SW 1271 (cell line): ENCODE measurements at regions not wholly inside any gene's neighbourhood (a gene's known extent, or its start where the extent isn't known, plus 50 kb on each side); places are given as distances from the start of the nearest gene placed in this dataset.

Experiments
- DNase-seq, 2 experiments: peaks; one replicate each; lab custom pipeline; 2025; lab: John Stamatoyannopoulos, UW

DNA sequence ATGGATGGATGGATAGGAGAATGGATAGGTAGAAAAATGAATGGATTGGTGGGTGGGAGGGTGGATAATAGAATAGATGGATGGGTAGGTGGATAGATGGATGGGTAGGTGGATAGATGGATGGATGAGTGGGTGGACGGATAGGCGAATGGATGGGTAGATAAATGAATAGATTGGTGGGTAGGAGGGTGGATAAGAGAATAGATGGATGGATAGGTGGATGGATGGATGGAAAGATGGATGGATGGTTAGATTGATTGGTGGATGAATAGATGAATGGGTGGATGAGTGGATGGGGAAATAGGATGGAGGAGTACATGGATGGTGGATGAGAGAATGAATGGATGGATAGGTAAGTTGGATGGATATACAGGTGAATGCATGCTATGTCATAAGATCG lies 110.5 kb downstream of the CEBPB start:
- DNase-seq = no peak

DNA sequence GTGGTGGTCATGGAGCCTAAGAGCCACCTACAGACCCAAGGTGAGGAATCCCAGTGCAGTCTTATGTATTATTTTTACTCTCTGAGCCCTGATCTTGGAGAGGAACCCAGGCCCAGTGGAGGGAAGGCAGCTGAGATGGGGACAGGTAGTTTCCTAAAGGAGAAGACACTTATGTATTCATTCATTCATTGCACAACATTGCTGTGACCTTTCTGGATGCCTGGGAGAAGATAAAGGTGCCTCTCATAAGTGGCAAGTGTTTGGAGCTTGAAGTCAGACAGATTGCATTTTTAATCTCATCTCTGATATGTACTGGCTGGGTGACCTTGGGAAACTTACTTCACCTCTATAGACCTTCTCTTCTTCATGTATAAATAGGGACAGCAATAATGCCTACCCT lies 111.1 kb downstream of the CEBPB start:
- no peak for DNase-seq

DNA sequence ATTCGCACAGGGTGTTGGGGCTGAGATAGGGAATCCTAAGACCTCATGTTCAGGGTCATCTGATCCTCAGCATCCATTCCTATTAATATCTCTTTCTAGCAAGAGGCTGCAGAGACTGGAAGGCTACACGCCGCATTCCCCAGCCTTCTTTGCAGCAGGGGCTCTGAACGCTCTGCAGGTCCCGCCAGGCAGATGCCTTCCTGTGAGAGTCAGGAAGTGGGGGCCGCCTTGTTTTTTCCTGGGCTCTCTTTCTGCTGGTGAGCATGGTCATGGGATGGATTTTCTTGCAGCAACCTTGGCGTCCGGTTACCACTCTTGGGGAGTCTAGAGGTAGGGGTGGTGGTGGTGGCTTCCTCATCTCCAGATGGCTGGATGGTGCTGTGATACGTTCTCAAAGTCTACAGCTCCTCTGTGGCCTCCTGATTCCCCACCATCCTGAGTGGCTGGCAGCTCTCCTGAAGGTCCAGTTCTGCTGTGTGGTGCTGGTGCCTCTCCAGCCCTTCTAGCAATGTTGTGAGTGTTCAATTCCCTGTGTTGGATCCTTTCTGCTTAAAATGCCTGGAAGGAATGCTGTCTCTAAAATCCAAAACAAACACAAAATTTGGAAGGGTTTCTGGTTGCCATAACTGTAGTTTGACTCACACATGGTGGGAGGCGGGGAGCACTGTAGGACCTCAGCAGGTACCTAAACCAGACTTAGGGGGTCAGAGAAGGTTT lies 111.9 kb downstream of the CEBPB start:
- no peak for DNase-seq

DNA sequence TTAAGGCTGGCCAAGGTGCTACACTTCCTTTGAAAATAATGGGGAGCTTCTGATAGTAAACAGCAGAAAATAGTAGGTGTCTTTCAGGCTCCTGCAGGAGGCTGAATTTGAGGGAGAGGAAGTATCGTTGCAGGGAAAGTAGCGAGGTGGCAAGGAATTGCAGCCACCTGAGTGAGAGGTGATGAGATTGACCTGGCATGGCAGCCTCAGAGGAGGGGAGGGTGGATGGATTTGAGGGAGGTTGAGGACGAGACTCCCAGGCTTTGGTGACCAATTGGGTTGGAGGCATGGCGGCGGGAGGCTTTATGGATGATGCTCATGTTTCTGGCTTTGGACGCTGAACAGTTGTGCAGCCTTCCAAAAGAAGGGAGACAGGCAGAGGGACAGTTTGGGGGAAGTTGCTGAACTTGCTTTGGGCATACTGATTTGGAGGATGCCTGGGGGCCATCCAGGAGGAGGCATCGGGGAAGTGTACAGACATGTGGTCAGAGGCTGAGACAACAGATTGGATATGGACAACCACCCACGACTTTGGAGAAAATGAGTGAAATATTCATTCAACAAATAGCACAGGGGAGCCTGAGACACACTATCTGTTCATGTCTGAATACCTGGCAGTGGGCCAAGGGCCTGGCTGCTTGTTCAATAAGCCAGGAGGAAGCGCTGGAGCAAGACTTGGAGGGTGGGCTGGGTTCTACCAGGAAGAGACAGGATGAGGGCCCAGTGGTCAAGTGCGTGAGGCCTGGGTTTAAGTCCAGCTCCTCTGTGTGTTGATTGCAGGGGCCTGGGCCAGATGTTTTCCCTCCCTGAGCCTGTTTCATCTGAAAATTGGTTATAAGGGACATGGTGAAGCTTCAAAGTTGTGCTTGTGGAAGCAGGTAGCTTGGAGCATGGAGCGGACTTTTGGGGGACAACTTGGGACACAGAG lies 113.2 kb downstream of the CEBPB start:
- no peak for DNase-seq

DNA sequence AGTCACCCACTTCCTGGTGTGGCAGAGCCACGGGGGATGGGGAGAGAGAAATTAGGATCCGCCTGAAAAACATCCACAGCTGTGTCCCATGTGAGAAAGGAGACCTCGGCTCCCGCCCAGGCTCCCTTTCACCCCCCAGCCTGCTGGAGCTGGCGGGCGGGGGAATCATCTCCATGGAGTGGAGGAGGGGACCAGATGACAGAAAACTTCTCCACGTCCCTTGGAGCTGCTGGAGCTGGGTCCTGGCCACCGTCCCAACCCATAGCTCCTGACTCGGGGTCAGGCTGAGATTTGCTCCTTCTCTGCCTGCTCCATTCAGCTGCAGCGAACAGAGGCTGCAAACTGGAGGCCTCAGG lies 113.8 kb downstream of the CEBPB start:
- no peak for DNase-seq

DNA sequence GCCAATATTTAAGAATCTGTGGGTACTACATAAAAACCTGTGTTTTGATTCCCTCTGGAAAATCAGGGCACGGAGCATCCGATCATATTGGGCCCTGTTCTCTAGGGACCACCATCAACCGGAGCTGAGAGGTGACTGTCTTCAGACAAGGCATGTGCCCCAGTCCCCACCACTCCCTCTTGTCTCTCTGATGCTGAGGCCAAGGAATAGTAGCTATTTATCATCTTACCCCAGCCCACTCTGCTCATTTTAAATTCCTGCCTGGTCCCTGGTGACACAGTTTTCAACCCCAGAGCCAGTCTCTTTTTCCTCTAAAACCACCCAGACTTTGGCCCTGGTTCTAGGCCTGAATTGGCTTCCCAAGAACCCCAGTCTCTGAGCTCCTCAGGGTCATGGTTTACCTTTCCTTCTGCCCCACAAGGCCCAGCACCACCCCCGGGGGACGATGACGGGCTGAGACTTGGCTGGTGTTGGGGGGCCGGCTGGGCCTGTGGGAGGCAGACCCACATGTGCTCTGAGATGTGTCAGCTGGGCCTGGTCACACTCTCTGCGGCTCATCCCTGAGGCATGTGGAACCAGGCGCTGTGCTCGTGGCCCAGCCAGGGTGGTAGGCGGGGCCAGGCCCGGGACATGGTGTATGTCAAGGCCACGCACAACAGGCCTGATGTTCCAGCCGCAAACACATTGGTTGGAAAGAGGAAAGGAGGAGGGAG lies 114.4 kb downstream of the CEBPB start:
- no peak for DNase-seq

DNA sequence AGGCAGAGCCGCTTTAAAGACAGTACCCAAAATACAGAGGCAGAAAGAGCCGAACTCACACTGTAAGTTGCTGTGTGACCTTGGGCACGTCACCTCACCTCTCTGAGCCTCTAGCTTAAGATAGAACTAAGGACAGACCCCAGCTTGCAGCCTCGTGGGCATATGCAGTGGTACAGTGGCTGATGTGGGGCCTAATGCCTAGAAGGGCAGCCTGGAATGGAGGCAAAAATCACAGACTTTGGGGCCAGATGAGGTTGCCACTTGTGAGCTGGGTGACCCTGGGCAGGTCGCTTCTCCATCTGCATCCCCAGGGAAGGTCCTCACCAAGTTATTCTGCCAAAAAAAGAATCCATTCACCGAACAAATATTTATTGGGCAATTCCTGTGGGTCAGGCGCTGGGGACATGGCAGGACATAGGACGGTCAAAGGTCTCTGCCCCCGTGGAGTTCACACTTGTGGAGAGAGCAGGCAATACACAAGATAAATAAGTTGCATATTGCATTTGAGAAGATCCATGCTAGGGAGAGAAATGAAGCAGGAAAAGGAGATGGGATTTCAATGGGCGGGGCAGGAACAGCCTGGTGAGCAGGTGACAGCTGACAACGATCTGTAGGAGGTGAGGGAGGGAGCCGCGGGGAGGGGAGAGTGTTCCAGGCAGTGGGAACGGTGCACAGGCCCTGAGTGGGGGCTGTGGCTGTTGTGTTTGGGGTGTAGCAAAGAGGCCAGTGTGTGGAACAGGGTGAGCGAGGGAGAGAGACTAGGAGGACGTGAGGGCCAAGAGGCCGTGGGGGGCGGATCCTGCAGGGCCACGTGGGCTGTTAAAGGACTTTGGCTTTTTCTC lies 115.2 kb downstream of the CEBPB start:
- no peak for DNase-seq

DNA sequence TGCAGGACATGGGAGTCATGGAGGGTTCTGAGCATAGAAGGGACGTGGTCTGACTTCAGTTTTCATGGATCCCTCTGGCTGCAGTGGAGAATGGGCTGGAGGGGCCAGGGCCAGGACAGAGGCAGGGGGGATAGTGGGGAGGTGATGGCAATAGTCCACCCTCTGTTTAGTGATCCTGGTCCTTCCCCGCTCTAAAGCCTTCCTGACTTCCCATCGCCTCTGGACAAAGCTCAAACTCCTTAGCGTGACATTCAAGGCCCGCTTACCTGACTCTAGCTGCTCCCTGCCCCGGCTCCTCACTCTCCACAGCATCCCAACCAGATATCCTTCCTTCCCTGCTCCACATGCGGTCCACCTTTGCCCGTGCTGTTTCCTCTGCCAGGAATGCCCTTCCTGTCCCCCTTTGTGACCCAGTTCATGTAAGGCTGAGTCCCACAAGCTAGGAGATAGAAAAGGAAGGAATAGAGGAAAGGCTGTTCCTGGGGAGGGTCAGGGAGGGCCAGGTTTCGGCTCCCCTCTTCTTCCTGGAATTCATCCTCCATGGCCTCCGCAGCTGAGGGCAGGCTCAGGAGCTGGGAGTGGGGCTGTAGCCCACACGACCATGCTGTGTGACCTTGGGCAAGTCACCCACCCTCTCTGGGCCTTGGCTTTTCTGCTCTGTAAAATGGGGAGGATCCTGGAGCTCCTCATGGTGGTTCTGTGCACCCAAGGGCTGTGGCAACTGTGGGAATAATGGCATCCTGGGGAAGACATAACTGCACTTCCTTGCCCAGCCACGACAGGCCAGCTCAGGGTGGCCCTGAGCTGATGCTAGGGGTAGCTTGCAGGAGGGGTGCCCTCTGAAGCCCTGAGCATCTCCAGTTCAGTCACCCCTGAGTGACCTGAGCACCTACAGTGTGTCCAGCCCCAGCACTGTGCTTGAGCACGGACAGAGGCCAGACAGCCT lies 116.1 kb downstream of the CEBPB start:
- no peak for DNase-seq

DNA sequence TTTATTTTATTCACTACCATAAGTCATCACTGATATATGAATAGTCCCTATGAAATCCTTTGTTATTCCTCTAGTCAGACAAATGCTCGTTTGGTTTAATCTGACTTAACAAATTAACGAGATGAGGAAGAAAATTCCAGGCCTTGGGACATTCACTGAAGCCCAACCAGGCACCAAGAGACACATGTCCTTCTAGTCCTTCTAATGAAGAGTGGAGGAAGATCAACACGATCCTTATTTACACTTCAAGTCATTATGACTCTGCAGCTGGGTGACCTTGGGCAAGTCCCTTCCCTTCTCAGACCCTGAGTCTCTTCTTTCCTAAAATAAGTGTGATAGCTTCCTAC lies 117.5 kb downstream of the CEBPB start:
- no peak for DNase-seq

DNA sequence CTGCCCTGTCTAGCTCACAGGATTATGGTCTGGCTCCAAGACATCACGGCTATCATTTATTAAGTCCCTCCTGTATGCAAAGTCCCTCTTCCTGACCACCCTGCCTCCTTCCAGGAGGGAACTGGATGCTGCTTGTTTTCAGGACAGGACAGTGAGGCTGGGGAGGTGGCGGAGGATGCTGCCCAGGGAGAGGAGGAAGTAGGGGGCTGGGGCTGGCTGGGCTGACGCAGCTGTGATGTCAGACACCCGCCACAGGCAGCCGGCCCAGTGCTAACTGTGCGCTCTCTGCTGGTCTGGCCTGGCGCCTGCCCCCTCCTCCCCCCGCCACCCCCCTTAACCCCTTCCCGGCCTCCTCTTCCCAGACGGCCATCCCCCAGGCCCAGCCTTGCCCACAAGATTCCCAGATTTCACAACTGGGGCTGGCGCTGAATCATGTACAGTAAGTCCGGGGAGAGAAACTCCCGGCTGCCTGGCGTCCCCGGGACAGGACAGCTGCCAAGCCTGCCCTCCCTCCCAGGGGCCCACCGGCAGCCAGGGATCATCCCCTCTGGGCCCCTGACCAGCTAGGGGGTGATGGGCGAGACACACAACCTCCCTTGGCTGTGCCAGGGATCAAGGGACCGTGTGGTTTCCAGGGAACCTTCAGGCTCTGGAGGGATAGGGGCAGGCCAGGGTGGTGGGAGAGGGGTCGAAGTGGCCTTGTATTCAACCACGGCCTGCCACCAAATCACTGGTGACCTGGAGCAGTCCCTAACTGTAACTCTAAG lies 118.1 kb downstream of the CEBPB start:
- DNase-seq = peak in 1 of 2 experiments; percentile 75

DNA sequence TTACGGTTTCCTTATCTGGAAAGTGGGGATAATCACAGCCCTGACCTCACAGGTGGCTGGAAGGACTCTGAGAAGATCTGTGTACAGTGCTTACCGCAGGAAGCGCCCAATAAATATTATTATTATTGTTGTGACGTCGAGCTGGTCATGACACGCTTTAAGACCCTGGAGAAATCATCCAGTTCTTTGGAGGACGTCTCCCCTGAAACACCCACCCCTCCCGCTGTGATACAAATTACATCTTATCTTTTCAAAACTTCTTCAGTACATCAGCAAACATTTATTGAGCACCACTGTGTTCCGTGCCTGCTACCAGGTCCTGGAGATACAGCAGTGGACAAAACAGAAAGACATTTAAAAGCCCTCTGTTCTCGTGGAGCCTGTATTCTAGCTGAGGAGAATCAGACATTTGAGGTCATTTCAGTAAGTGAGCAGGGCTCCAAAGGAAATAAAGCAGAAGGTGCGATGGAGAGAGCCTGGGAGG lies 118.7 kb downstream of the CEBPB start:
- no peak for DNase-seq

DNA sequence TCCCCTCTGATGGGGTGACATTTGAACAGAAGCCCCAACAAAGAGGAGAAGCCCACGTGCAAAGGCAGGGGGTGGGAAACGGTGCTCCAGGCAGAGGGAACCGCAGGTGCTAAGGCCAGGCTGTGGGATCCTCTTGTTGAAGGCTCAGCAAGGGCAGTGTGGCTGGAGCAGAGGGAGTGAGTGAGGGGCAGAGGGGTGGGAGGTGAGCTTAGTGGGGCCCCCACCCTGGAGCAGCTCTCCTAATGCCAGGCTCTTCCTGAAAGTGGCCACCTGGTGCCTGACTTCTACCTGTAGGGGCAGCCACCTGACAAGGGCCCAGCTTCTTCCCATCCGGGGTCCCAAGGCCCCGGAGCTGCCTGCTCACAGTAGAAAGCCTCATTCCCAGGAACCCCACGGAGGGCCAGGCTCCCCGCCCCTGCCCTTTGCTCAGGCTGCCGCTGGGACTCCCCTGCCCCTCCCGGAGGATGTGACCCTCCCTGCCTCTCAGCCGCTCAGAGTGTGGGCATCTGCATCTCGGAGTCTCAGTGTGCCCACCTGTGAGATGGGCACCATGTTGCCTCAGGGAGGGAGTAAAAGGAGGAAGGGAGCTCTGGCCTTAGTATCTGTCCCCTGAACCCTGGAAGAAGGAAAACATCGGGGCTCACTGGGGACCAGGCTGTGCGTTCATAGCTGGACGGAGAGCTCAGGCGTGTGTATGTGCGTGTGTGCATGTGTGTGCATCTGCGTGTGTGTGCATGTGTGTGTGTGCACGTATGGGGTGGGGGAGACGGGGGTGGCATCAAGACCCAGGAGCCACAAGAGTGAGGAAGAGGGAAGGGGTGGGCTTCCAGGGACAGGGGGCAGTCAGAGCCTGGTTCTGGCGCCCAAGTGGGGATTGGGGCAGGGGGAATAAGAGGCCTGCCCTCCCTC lies 119.4 kb downstream of the CEBPB start:
- DNase-seq = no peak

DNA sequence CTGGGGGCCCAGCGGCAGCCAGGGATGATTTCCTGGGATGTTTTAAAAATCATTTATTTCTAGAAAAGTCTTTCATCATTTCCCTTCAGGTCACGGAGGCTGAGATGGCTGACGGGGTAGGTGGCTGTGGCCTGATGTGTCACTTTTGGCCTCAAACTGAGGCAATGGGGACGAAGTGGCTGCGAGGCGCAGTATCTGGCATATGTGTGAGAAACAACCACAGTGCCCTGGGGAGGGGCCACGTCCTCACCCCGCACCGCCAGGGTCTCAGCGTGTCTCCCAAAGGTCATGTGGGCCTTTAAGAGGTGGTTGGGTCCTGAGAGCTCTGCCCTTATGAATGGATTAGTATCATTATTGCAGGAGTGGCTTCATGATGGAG lies 120.0 kb downstream of the CEBPB start:
- DNase-seq = no peak

DNA sequence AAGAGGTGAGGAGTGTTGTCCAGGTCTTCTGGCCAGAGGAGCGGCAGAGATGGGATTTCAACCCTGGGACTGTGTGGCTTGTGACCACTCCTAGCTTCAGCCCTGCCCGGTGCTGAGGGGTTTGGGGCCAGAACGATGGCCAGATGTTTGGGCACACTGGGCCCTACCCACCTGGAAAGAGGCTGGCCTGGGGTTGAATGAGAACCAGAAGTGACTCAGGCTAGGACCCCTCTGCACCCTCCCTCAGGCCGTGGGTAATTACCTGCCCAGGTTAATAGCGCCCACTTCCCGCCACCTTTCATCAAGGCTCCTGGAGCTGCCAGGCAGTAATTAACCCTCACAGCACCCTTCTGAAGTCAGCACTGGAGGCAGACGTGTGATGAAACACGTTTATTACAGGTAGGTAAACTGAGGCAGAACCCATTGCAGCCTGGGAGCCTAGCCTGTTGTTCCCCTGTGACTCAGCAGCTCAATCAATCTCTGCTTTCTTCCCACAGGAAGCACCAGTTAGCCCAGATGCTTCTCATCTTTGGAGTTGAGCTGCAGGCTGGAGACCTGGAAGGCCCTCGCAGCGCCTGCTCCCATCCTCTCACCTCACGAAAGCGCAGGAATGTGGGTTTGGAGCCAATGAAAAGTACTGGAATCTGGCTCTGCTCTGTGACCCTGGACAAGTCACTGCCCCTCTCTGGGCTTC lies 120.8 kb downstream of the CEBPB start:
- no peak for DNase-seq

DNA sequence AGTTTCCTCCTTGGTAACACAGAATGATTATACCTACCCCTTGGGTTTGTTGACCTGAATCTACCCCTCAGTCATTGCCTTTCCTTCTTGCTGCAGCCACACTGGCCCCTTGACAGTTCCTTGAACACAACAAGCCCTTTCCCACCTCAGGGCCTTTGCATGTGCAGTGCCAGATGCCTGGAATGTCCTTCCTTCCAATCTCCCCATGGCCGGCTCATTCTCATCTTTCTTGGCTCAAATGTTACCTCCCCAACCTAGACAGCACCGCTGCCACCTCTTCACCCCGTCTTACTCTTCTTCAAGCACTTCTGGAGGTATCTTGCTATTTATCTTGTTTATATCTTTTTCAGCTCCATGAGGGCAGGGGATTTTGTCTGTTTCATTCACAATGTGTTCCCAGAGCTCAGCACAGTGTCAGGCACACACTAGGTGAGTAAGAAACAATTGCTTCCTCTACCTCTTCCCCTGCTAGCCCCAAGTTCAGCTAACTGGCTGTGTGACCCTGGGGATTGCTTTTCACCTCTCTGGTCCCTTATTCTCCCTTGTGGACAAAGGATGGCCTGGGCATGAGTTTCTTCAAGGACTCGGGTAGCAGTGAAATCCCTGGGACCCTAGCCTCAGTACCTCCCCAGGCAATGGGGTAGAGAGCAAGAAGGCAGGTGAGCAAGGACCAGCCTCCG lies 121.5 kb downstream of the CEBPB start:
- DNase-seq = no peak

DNA sequence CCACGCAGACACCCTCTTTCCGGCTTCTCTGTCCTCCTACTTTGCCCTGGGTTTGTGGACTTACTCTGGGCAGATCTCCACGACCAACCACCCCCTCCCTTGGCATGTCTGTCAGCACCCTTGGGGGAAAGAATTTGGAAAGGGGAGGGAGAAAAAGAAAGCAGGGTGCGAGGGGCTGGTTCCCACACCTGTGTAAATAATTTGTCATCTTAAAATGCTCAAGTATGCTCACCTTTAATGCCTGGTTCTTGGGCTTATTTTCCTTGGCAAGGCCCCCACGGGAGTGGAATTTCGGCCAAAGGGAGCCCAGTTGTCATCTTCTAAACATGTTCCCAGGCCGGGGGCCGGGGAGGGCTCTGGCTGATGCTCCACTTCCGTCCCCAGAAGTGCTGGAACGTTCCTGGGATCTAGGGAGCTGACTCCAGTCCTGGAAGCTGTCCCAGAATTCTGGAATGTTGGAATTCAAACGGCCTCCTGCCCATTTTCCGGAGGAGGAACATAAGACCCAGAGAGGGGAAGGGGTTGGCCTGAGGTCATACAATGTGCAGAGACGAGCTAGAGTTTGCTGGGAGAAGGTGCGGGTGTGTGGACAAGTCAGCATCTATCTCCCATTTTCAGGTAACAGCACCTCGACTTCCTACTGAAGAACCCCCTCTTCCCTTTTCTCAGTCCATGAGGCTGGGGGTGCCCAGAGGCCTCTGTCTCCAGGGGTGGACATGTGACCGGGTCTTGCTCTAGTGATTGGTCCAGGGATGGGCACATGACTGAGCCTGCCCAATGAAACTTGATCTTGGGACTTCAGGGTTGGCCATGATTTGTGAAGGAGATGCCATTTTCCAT lies 122.3 kb downstream of the CEBPB start:
- no peak for DNase-seq

DNA sequence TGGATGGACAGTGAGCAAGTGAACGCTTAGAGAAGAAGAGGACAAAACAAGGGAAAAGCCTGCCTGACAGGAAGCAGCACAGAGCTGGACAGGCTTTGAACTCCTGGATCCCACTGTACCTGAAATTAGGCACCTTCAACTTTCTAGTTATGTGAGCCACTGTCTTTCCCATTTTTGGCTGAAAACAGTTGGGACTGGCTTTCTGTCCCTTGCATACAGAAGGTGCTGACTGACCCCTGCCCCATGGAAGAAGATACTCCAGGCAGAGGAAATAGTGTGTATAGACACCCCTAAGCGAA lies 122.8 kb downstream of the CEBPB start:
- no peak for DNase-seq
